ENCODE measurements at regions not wholly inside any gene's neighbourhood (a gene's known extent, or its start where the extent isn't known, plus 50 kb on each side); places are given as distances from the start of the nearest gene placed in this dataset.
A peak's percentile ranks its signal among the peaks of the same experiment; 100 is the strongest.

GRCh38 chr4:56182356-56182755 is 204.9 kb downstream of the AASDH start:
- no peak for DNase-seq (ENCODE audit: low read depth)
- no peak for FAIRE-seq
- Histone ChIP-seq H3K36me3 (ENCODE audit: control insufficient read depth, insufficient read depth, low read length) (no peaks in the 10 kb centered on the region), H3K4me3 (ENCODE audit: low read depth, low read length) (no peak overlapping the region), H3K27me3 (ENCODE audit: control insufficient read depth, insufficient read depth, low read length) (no peaks in the 10 kb centered on the region)
- no peak for TF ChIP-seq CTCF (IDR thresholded peaks at IDR 0.05; ENCODE audit: insufficient read depth, low read length, severe bottlenecking)

GRCh38 chr4:56181140-56181953 is 205.9 kb downstream of the AASDH start:
- no peaks in the 10 kb centered on the region for H3K36me3 ChIP-seq (ENCODE audit: control insufficient read depth, insufficient read depth, low read length)
- DNase-seq (ENCODE audit: low read depth): peak; percentile 13
- TF ChIP-seq CTCF (IDR thresholded peaks at IDR 0.05; ENCODE audit: insufficient read depth, low read length, severe bottlenecking): no peak
- no peak for FAIRE-seq
- H3K27me3 ChIP-seq (ENCODE audit: control insufficient read depth, insufficient read depth, low read length): no peaks in the 10 kb centered on the region
- H3K4me3 ChIP-seq (ENCODE audit: low read depth, low read length): no peak overlapping the region

GRCh38 chr4:56169061-56169460 is 218.2 kb downstream of the AASDH start:
- H3K27me3 ChIP-seq (ENCODE audit: control insufficient read depth, insufficient read depth, low read length): no peaks in the 10 kb centered on the region
- no peak overlapping the region for H3K4me3 ChIP-seq (ENCODE audit: low read depth, low read length)
- DNase-seq (ENCODE audit: low read depth): no peak
- TF ChIP-seq CTCF (IDR thresholded peaks at IDR 0.05; ENCODE audit: insufficient read depth, low read length, severe bottlenecking): no peak
- no peak for FAIRE-seq
- H3K36me3 ChIP-seq (ENCODE audit: control insufficient read depth, insufficient read depth, low read length): no peaks in the 10 kb centered on the region

- H3K4me3 ChIP-seq (ENCODE audit: low read depth, low read length): no peak overlapping the region
- TF ChIP-seq CTCF (IDR thresholded peaks at IDR 0.05; ENCODE audit: insufficient read depth, low read length, severe bottlenecking): no peak
- DNase-seq (ENCODE audit: low read depth) (no peak), FAIRE-seq (no peak)
- H3K36me3 ChIP-seq (ENCODE audit: control insufficient read depth, insufficient read depth, low read length): no peaks in the 10 kb centered on the region
- H3K27me3 ChIP-seq (ENCODE audit: control insufficient read depth, insufficient read depth, low read length): no peaks in the 10 kb centered on the region
These were observed 216.2 kb downstream of the CEP135 start for GRCh38 chr4:56164907-56165306.

GRCh38 chr4:56160636-56161035 is 211.9 kb downstream of the CEP135 start:
- H3K27me3 ChIP-seq (ENCODE audit: control insufficient read depth, insufficient read depth, low read length): no peaks in the 10 kb centered on the region
- H3K36me3 ChIP-seq (ENCODE audit: control insufficient read depth, insufficient read depth, low read length): no peaks in the 10 kb centered on the region
- no peak for DNase-seq (ENCODE audit: low read depth)
- TF ChIP-seq CTCF (IDR thresholded peaks at IDR 0.05; ENCODE audit: insufficient read depth, low read length, severe bottlenecking): no peak
- FAIRE-seq: no peak
- no peak overlapping the region for H3K4me3 ChIP-seq (ENCODE audit: low read depth, low read length)

- H3K36me3 ChIP-seq (ENCODE audit: control insufficient read depth, insufficient read depth, low read length): no peaks in the 10 kb centered on the region
- TF ChIP-seq CTCF (IDR thresholded peaks at IDR 0.05; ENCODE audit: insufficient read depth, low read length, severe bottlenecking): no peak
- H3K27me3 ChIP-seq (ENCODE audit: control insufficient read depth, insufficient read depth, low read length): no peaks in the 10 kb centered on the region
- DNase-seq (ENCODE audit: low read depth): no peak
- FAIRE-seq: no peak
- H3K4me3 ChIP-seq (ENCODE audit: low read depth, low read length): no peak overlapping the region
These were observed 209.7 kb downstream of the CEP135 start for GRCh38 chr4:56158483-56158882.
